ENCODE measurements at regions not wholly inside any gene's neighbourhood (a gene's known extent, or its start where the extent isn't known, plus 50 kb on each side); places are given as distances from the start of the nearest gene placed in this dataset.

GRCh38 chr5:68368311-68369022, 152.9 kb downstream of the PIK3R1 start:
- TF ChIP-seq EZH2phosphoT487 (IDR thresholded peaks at IDR 0.05) = no peak
- no peak for TF ChIP-seq CTCF (IDR thresholded peaks at IDR 0.05)

All from neural progenitor cell (in vitro differentiated cells).